RWPE2 (cell line): ENCODE measurements at regions not wholly inside any gene's neighbourhood (a gene's known extent, or its start where the extent isn't known, plus 50 kb on each side); places are given as distances from the start of the nearest gene placed in this dataset.

Experiments used
- ATAC-seq: fragments of 200-7000 bp; cut with Tn5 transposase; 3 replicates; pipeline ENCODE4 v1.9.1; 2021; ENCODE audit warnings: low read depth
- DNase-seq: peaks from one replicate; pipeline ENCODE4 v3.0.0-alpha.2; 2020; ENCODE audit warnings: low spot score
- H3K27ac ChIP-seq: fragments of 450-650 bp; 2 replicates; pipeline ENCODE4 v1.5.1; 2017; ENCODE audit warnings: mild to moderate bottlenecking; ENCODE audit not compliant: poor library complexity, severe bottlenecking
- H3K27me3 ChIP-seq: fragments of 250-450 bp; sonication (Bioruptor Pico); 2 replicates; pipeline ENCODE4 v1.5.1; 2021; ENCODE audit warnings: mild to moderate bottlenecking, moderate library complexity; ENCODE audit not compliant: insufficient read depth, poor library complexity, severe bottlenecking
- H3K36me3 ChIP-seq: fragments of 250-450 bp; sonication (Bioruptor Pico); 2 replicates; pipeline ENCODE4 v1.5.1; 2020; ENCODE audit warnings: low read depth, mild to moderate bottlenecking, moderate library complexity
- H3K4me1 ChIP-seq: fragments of 250-450 bp; sonication (Bioruptor Pico); 2 replicates; pipeline ENCODE4 v1.5.1; 2021; ENCODE audit warnings: mild to moderate bottlenecking, moderate library complexity; ENCODE audit not compliant: insufficient read depth, poor library complexity, severe bottlenecking
- H3K4me3 ChIP-seq: fragments of 250-450 bp; sonication (Bioruptor Pico); 2 replicates; pipeline ENCODE4 v1.5.1; 2021; ENCODE audit warnings: mild to moderate bottlenecking, moderate library complexity; ENCODE audit not compliant: severe bottlenecking
- H3K9me3 ChIP-seq: fragments of 250-450 bp; sonication (Bioruptor Pico); 2 replicates; pipeline ENCODE4 v1.5.1; 2021; ENCODE audit warnings: mild to moderate bottlenecking, moderate library complexity; ENCODE audit not compliant: severe bottlenecking
- CTCF ChIP-seq: fragments of 450-650 bp; IDR thresholded peaks from one replicate; pipeline ENCODE4 v1.5.1; 2017; ENCODE audit warnings: mild to moderate bottlenecking, moderate library complexity; ENCODE audit not compliant: poor library complexity, severe bottlenecking

GRCh38 chr13:112186091-112186490 lies 119.1 kb downstream of the SOX1 start:
- Histone ChIP-seq H3K27ac (no peak overlapping the region), H3K4me1 (no peaks in the 10 kb centered on the region), H3K27me3 (no peaks in the 10 kb centered on the region), H3K36me3 (no peaks in the 10 kb centered on the region), H3K9me3 (no peaks in the 10 kb centered on the region), H3K4me3 (no peak overlapping the region)
- no peak for ATAC-seq
- DNase-seq, result no peak
- no peak for TF ChIP-seq CTCF

- Histone ChIP-seq H3K4me1 (no peaks in the 10 kb centered on the region), H3K27me3 (no peaks in the 10 kb centered on the region)
- no peak for TF ChIP-seq CTCF
Observed at GRCh38 chr13:112187527-112188297, 120.8 kb downstream of the SOX1 start.

GRCh38 chr13:112188298-112188610 lies 121.3 kb downstream of the SOX1 start:
- Histone ChIP-seq H3K9me3 (no peaks in the 10 kb centered on the region), H3K27ac (no peak overlapping the region), H3K4me3 (no peak overlapping the region), H3K36me3 (no peaks in the 10 kb centered on the region), H3K4me1 (no peaks in the 10 kb centered on the region), H3K27me3 (no peaks in the 10 kb centered on the region)
- DNase-seq (no peak), ATAC-seq (no peak)
- TF ChIP-seq CTCF, result no peak

More at GRCh38 chr13:112187527-112188297, 120.8 kb downstream of the SOX1 start:
- ATAC-seq (no peak), DNase-seq (no peak)
- Histone ChIP-seq H3K36me3 (no peaks in the 10 kb centered on the region), H3K27ac (no peak overlapping the region), H3K9me3 (no peaks in the 10 kb centered on the region), H3K4me3 (no peak overlapping the region)

GRCh38 chr13:112193463-112194166 lies 126.7 kb downstream of the SOX1 start:
- no peak overlapping the region for H3K4me3 ChIP-seq
- TF ChIP-seq CTCF, result no peak
- no peaks in the 10 kb centered on the region for H3K36me3 ChIP-seq
- no peaks in the 10 kb centered on the region for H3K27me3 ChIP-seq
- no peak for DNase-seq
- H3K9me3 ChIP-seq, result no peaks in the 10 kb centered on the region
- H3K27ac ChIP-seq, result no peak overlapping the region
- ATAC-seq, result no peak
- H3K4me1 ChIP-seq, result no peaks in the 10 kb centered on the region

- no peak overlapping the region for H3K4me3 ChIP-seq
- TF ChIP-seq CTCF, result no peak
Observed at GRCh38 chr13:112194167-112194530, 127.2 kb downstream of the SOX1 start.

More at GRCh38 chr13:112194167-112194530, 127.2 kb downstream of the SOX1 start:
- Histone ChIP-seq H3K27me3 (no peaks in the 10 kb centered on the region), H3K36me3 (no peaks in the 10 kb centered on the region), H3K4me1 (no peaks in the 10 kb centered on the region), H3K9me3 (no peaks in the 10 kb centered on the region), H3K27ac (no peak overlapping the region)
- DNase-seq (no peak), ATAC-seq (no peak)
